GM23338 (cell line): ENCODE measurements at regions not wholly inside any gene's neighbourhood (a gene's known extent, or its start where the extent isn't known, plus 50 kb on each side); places are given as distances from the start of the nearest gene placed in this dataset.

Experiments used
- ATAC-seq: fragments of 200-7000 bp; cut with Tn5 transposase; 3 replicates; pipeline ENCODE4 v1.9.1; 2020
- DNase-seq: peaks from one replicate; pipeline ENCODE4 v3.0.0-alpha.2; 2015; ENCODE audit warnings: low spot score
- H2AFZ ChIP-seq: fragments of 200-600 bp; sonication (generic); 2 replicates; pipeline ENCODE4 v1.8.0; 2016; ENCODE audit warnings: antibody characterized with exemption, mild to moderate bottlenecking, moderate library complexity
- H3F3A ChIP-seq: fragments of 200-600 bp; sonication (generic); replicated peaks from 2 replicates; pipeline ENCODE4 v1.8.0; 2017; ENCODE audit warnings: antibody characterized with exemption, mixed run types, low read depth
- H3K27ac ChIP-seq: fragments of 200-600 bp; sonication (generic); 2 replicates; pipeline ENCODE4 v1.6.1; 2016; ENCODE audit warnings: low read depth
- H3K27me3 ChIP-seq: fragments of 200-600 bp; sonication (generic); 2 replicates; pipeline ENCODE4 v1.8.0; 2016; ENCODE audit warnings: mild to moderate bottlenecking, mixed run types, moderate library complexity; ENCODE audit not compliant: insufficient read depth
- H3K36me3 ChIP-seq: fragments of 200-600 bp; sonication (generic); 2 replicates; pipeline ENCODE4 v1.8.0; 2016; ENCODE audit warnings: mild to moderate bottlenecking; ENCODE audit not compliant: insufficient read depth
- H3K4me1 ChIP-seq: fragments of 200-600 bp; sonication (generic); 2 replicates; pipeline ENCODE4 v1.8.0; 2016; ENCODE audit warnings: mild to moderate bottlenecking, moderate library complexity; ENCODE audit not compliant: insufficient read depth
- H3K4me2 ChIP-seq: fragments of 200-600 bp; sonication (generic); 2 replicates; pipeline ENCODE4 v1.7.1; 2017; ENCODE audit warnings: mixed run types
- H3K4me3 ChIP-seq: fragments of 200-600 bp; sonication (generic); 2 replicates; pipeline ENCODE4 v1.6.1; 2016; ENCODE audit warnings: mixed run types
- H3K79me2 ChIP-seq: fragments of 200-600 bp; sonication (generic); replicated peaks from 2 replicates; pipeline ENCODE4 v1.8.0; 2017; ENCODE audit warnings: mild to moderate bottlenecking; ENCODE audit not compliant: insufficient read depth
- H3K9me2 ChIP-seq: fragments of 200-600 bp; sonication (generic); 2 replicates; pipeline ENCODE4 v1.8.0; 2017; ENCODE audit not compliant: insufficient read depth
- H4K20me1 ChIP-seq: fragments of 200-600 bp; sonication (generic); replicated peaks from 2 replicates; pipeline ENCODE4 v1.8.0; 2017; ENCODE audit warnings: mild to moderate bottlenecking; ENCODE audit not compliant: insufficient read depth
- H3K27ac Mint-ChIP-seq: 2 replicates; pipeline ENCODE4 v1.8.0; 2020; ENCODE audit warnings: inconsistent platforms, mild to moderate bottlenecking, moderate library complexity, mixed read lengths
- H3K27me3 Mint-ChIP-seq: 3 replicates; pipeline ENCODE4 v1.8.0; 2022; ENCODE audit warnings: low read depth, mild to moderate bottlenecking, moderate library complexity, mixed read lengths, inconsistent platforms; ENCODE audit not compliant: insufficient read depth, poor library complexity
- H3K36me3 Mint-ChIP-seq: 3 replicates; pipeline ENCODE4 v1.8.0; 2021; ENCODE audit warnings: low read depth, mild to moderate bottlenecking, inconsistent platforms, moderate library complexity, mixed read lengths
- H3K4me1 Mint-ChIP-seq: 3 replicates; pipeline ENCODE4 v1.8.0; 2020; ENCODE audit warnings: mild to moderate bottlenecking, inconsistent platforms, mixed read lengths
- H3K4me3 Mint-ChIP-seq: 3 replicates; pipeline ENCODE4 v1.8.0; 2021; ENCODE audit warnings: moderate library complexity, mild to moderate bottlenecking, inconsistent platforms, mixed read lengths
- H3K9me3 Mint-ChIP-seq: 3 replicates; pipeline ENCODE4 v1.8.0; 2020; ENCODE audit warnings: moderate library complexity, mild to moderate bottlenecking, inconsistent platforms, mixed read lengths
- CREB1 ChIP-seq: fragments of 250-450 bp; sonication (Bioruptor Pico); IDR thresholded peaks from 2 replicates; pipeline ENCODE4 v1.5.0; 2020; ENCODE audit warnings: low read depth, mild to moderate bottlenecking, moderate library complexity
- CTCF ChIP-seq, 2 experiments: fragments of 200-600 bp in 1 of 2; sonication (generic) in 1 of 2; conservative IDR thresholded peaks; 2 replicates each; pipeline versions ENCODE4 v1.5.1 to v1.6.1; 2016 to 2017; ENCODE audit warnings: antibody characterized with exemption in 2 of 2, low read depth in 2 of 2, mild to moderate bottlenecking in 2 of 2, moderate library complexity in 1 of 2
- ETS1 ChIP-seq: IDR thresholded peaks from 2 replicates; pipeline ENCODE4 v1.6.1; 2016; ENCODE audit warnings: antibody characterized with exemption
- EZH2 ChIP-seq: fragments of 200-600 bp; sonication (generic); IDR thresholded peaks from one replicate; pipeline ENCODE4 v1.8.0; 2017; ENCODE audit warnings: antibody characterized with exemption, mild to moderate bottlenecking, low read depth; ENCODE audit not compliant: unreplicated experiment
- EZH2phosphoT487 ChIP-seq: fragments of 200-600 bp; sonication (generic); IDR thresholded peaks from one replicate; pipeline ENCODE4 v1.8.1; 2018; ENCODE audit warnings: antibody characterized with exemption; ENCODE audit not compliant: unreplicated experiment
- JUNB ChIP-seq: IDR thresholded peaks from one replicate; pipeline ENCODE4 v1.6.1; 2016; ENCODE audit warnings: antibody characterized with exemption; ENCODE audit not compliant: unreplicated experiment
- NANOG ChIP-seq: IDR thresholded peaks from 2 replicates; pipeline ENCODE4 v1.6.1; 2016; ENCODE audit warnings: antibody characterized with exemption, borderline replicate concordance
- POLR2AphosphoS5 ChIP-seq: IDR thresholded peaks from 2 replicates; pipeline ENCODE4 v1.6.1; 2016; ENCODE audit warnings: antibody characterized with exemption, low read depth
- REST ChIP-seq: IDR thresholded peaks from one replicate; pipeline ENCODE4 v1.6.1; 2018; ENCODE audit warnings: antibody characterized with exemption; ENCODE audit not compliant: unreplicated experiment
- STAT1 ChIP-seq: IDR thresholded peaks from one replicate; pipeline ENCODE4 v1.6.1; 2016; ENCODE audit warnings: antibody characterized with exemption; ENCODE audit not compliant: unreplicated experiment
- ZNF114 ChIP-seq: fragments of 250-450 bp; sonication (Bioruptor Pico); IDR thresholded peaks from 2 replicates; pipeline ENCODE4 v1.5.0; 2020; ENCODE audit warnings: mild to moderate bottlenecking, moderate library complexity
- ZNF331 ChIP-seq: fragments of 250-450 bp; sonication (Bioruptor Pico); IDR thresholded peaks from 2 replicates; pipeline ENCODE4 v1.5.0; 2020; ENCODE audit warnings: low read depth, mild to moderate bottlenecking, moderate library complexity
- ZNF462 ChIP-seq: fragments of 250-450 bp; sonication (Bioruptor Pico); IDR thresholded peaks from 2 replicates; pipeline ENCODE4 v1.5.0; 2020; ENCODE audit warnings: mild to moderate bottlenecking, moderate library complexity

- H3K9me3 Mint-ChIP-seq: peaks cover 58% of the 10 kb centered on the region
- Histone ChIP-seq H3K9me2 (peaks cover 32% of the 10 kb centered on the region), H3K27me3 (no peaks in the 10 kb centered on the region), H3K4me1 (peaks cover 5% of the 10 kb centered on the region; the same call in 1 of the 2 replicates), H3K27ac (no peak overlapping the region), H3K4me2 (no peak overlapping the region), H4K20me1 (no peaks in the 10 kb centered on the region), H3K79me2 (no peaks in the 10 kb centered on the region), H2AFZ (no peak overlapping the region), H3K36me3 (no peaks in the 10 kb centered on the region), H3F3A (no peaks in the 10 kb centered on the region), H3K4me3 (no peak overlapping the region)
- H3K27ac Mint-ChIP-seq: no peak overlapping the region
- no peak for DNase-seq
- H3K4me3 Mint-ChIP-seq: no peak overlapping the region
- no peak for ATAC-seq
- TF ChIP-seq ZNF331 (CRISPR knock-in tag) (no peak), POLR2AphosphoS5 (no peak), ETS1 (no peak), JUNB (no peak), CTCF (conservative IDR thresholded peaks at IDR 0.05; ENCODE audit: low read depth in 2 of 2) (no peak), ZNF114 (CRISPR knock-in tag) (no peak), NANOG (no peak), CREB1 (CRISPR knock-in tag) (no peak), EZH2phosphoT487 (no peak), STAT1 (no peak), REST (no peak), EZH2 (no peak), ZNF462 (CRISPR knock-in tag) (no peak)
- no peaks in the 10 kb centered on the region for H3K4me1 Mint-ChIP-seq
- no peaks in the 10 kb centered on the region for H3K27me3 Mint-ChIP-seq
- H3K36me3 Mint-ChIP-seq: no peaks in the 10 kb centered on the region
Observed at GRCh38 chr22:34861787-34862186, 204.2 kb upstream of the ISX start.
